Activated T-helper 2 cell treated with anti-CD3 and anti-CD28 coated beads, Interferon-gamma antibody, Interleukin-2, Interleukin-4, amounts not matched to agents 10 μg/mL and 5 μg/mL and 100 μg/mL, durations not matched to agents 14 hours and 24 hours and 36 hours (primary cell): ENCODE measurements at regions not wholly inside any gene's neighbourhood (a gene's known extent, or its start where the extent isn't known, plus 50 kb on each side); places are given as distances from the start of the nearest gene placed in this dataset.
"Not testable (repeated sequence)": the region's sequence is repeated elsewhere in the genome, so short reads cannot be mapped to it uniquely, and the experiment has no call there.

Experiments used
- DNase-seq: peaks from one replicate; pipeline ENCODE4 v3.0.0; 2021; ENCODE audit warnings: low spot score
- H3K27ac Mint-ChIP-seq: one replicate; pipeline ENCODE4 v1.8.0; 2021; ENCODE audit warnings: mixed read lengths
- H3K27me3 Mint-ChIP-seq: one replicate; pipeline ENCODE4 v1.8.0; 2021; ENCODE audit warnings: low read depth, mixed read lengths
- H3K36me3 Mint-ChIP-seq: one replicate; pipeline ENCODE4 v1.8.0; 2021; ENCODE audit warnings: low read depth, mixed read lengths
- H3K4me1 Mint-ChIP-seq: one replicate; pipeline ENCODE4 v1.8.0; 2021; ENCODE audit warnings: low read depth, mixed read lengths
- H3K4me3 Mint-ChIP-seq: one replicate; pipeline ENCODE4 v1.8.0; 2021; ENCODE audit warnings: low read depth, mild to moderate bottlenecking, moderate library complexity, mixed read lengths
- H3K9me3 Mint-ChIP-seq: one replicate; pipeline ENCODE4 v1.8.0; 2021; ENCODE audit warnings: mixed read lengths
- intact Hi-C: fragments of 100-400 bp; cut with micrococcal nuclease; formaldehyde crosslinking; loops from one replicate; pipeline ENCODE4 v1.15.1; 2023

- Mint-ChIP-seq H3K4me3 (no peak overlapping the region), H3K36me3 (no peaks in the 10 kb centered on the region), H3K27ac (no peak overlapping the region), H3K27me3 (no peaks in the 10 kb centered on the region), H3K9me3 (no peaks in the 10 kb centered on the region), H3K4me1 (no peaks in the 10 kb centered on the region)
- no peak for DNase-seq
- intact Hi-C loops = no loop called here
Observed at GRCh38 chr20:39983183-39983582, 705.9 kb downstream of the MAFB start.

GRCh38 chr20:39974966-39975501 is 714.0 kb downstream of the MAFB start:
- H3K27me3 Mint-ChIP-seq = no peaks in the 10 kb centered on the region
- no peaks in the 10 kb centered on the region for H3K36me3 Mint-ChIP-seq
- peaks cover 12% of the 10 kb centered on the region for H3K9me3 Mint-ChIP-seq
- no peak for DNase-seq
- H3K4me3 Mint-ChIP-seq = no peak overlapping the region
- no peaks in the 10 kb centered on the region for H3K4me1 Mint-ChIP-seq
- intact Hi-C loops = no loop called here
- H3K27ac Mint-ChIP-seq = no peak overlapping the region

GRCh38 chr20:39968495-39968894 is 720.5 kb downstream of the MAFB start:
- Mint-ChIP-seq H3K4me3 (no peak overlapping the region), H3K27me3 (no peaks in the 10 kb centered on the region), H3K27ac (no peak overlapping the region), H3K9me3 (peaks cover 13% of the 10 kb centered on the region), H3K36me3 (no peaks in the 10 kb centered on the region), H3K4me1 (no peaks in the 10 kb centered on the region)
- intact Hi-C loops = no loop called here
- no peak for DNase-seq

GRCh38 chr20:39967806-39968205 is 721.2 kb downstream of the MAFB start:
- intact Hi-C loops = no loop called here
- no peaks in the 10 kb centered on the region for H3K4me1 Mint-ChIP-seq
- H3K9me3 Mint-ChIP-seq = peaks cover 13% of the 10 kb centered on the region
- no peak overlapping the region for H3K27ac Mint-ChIP-seq
- H3K27me3 Mint-ChIP-seq = no peaks in the 10 kb centered on the region
- no peak overlapping the region for H3K4me3 Mint-ChIP-seq
- H3K36me3 Mint-ChIP-seq = no peaks in the 10 kb centered on the region
- DNase-seq = no peak

GRCh38 chr20:39961637-39962244 is 727.3 kb downstream of the MAFB start:
- Mint-ChIP-seq H3K27ac (no peak overlapping the region), H3K4me3 (no peak overlapping the region)

GRCh38 chr20:39960522-39961428 is 728.3 kb downstream of the MAFB start:
- H3K36me3 Mint-ChIP-seq = no peaks in the 10 kb centered on the region
- H3K27ac Mint-ChIP-seq = no peak overlapping the region
- DNase-seq = no peak
- no peaks in the 10 kb centered on the region for H3K27me3 Mint-ChIP-seq
- intact Hi-C loops = no loop called here
- no peaks in the 10 kb centered on the region for H3K4me1 Mint-ChIP-seq
- H3K9me3 Mint-ChIP-seq = no peaks in the 10 kb centered on the region
- H3K4me3 Mint-ChIP-seq = no peak overlapping the region

More at GRCh38 chr20:39961637-39962244, 727.3 kb downstream of the MAFB start:
- intact Hi-C loops = no loop called here
- H3K27me3 Mint-ChIP-seq = no peaks in the 10 kb centered on the region
- no peaks in the 10 kb centered on the region for H3K9me3 Mint-ChIP-seq
- H3K36me3 Mint-ChIP-seq = no peaks in the 10 kb centered on the region
- no peaks in the 10 kb centered on the region for H3K4me1 Mint-ChIP-seq
- DNase-seq = no peak

GRCh38 chr20:39957911-39958310 is 731.1 kb downstream of the MAFB start:
- H3K4me1 Mint-ChIP-seq, H3K9me3 Mint-ChIP-seq, H3K27ac Mint-ChIP-seq, H3K4me3 Mint-ChIP-seq, H3K27me3 Mint-ChIP-seq, intact Hi-C loops, H3K36me3 Mint-ChIP-seq, DNase-seq: not testable (repeated sequence)

- Mint-ChIP-seq H3K27ac (no peak overlapping the region), H3K4me1 (no peaks in the 10 kb centered on the region), H3K27me3 (no peaks in the 10 kb centered on the region), H3K4me3 (no peak overlapping the region), H3K36me3 (no peaks in the 10 kb centered on the region), H3K9me3 (no peaks in the 10 kb centered on the region)
- intact Hi-C loops = no loop called here
- DNase-seq = no peak
Observed at GRCh38 chr20:39954621-39955020, 734.4 kb downstream of the MAFB start.

GRCh38 chr20:39946931-39947330 is 742.1 kb downstream of the MAFB start:
- intact Hi-C loops = no loop called here
- Mint-ChIP-seq H3K4me3 (no peak overlapping the region), H3K36me3 (no peaks in the 10 kb centered on the region), H3K4me1 (no peaks in the 10 kb centered on the region), H3K27me3 (no peaks in the 10 kb centered on the region), H3K9me3 (no peaks in the 10 kb centered on the region), H3K27ac (no peak overlapping the region)
- no peak for DNase-seq

- intact Hi-C loops = no loop called here
- no peaks in the 10 kb centered on the region for H3K36me3 Mint-ChIP-seq
- H3K9me3 Mint-ChIP-seq = no peaks in the 10 kb centered on the region
- DNase-seq = no peak
- H3K27ac Mint-ChIP-seq = no peak overlapping the region
- no peak overlapping the region for H3K4me3 Mint-ChIP-seq
- H3K4me1 Mint-ChIP-seq = no peaks in the 10 kb centered on the region
- no peaks in the 10 kb centered on the region for H3K27me3 Mint-ChIP-seq
Observed at GRCh38 chr20:39946053-39946810, 742.8 kb downstream of the MAFB start.

GRCh38 chr20:39944861-39945260 is 744.2 kb downstream of the MAFB start:
- Mint-ChIP-seq H3K27me3 (no peaks in the 10 kb centered on the region), H3K4me3 (no peak overlapping the region), H3K9me3 (no peaks in the 10 kb centered on the region), H3K4me1 (no peaks in the 10 kb centered on the region), H3K36me3 (no peaks in the 10 kb centered on the region), H3K27ac (no peak overlapping the region)
- intact Hi-C loops = no loop called here
- no peak for DNase-seq

- H3K27me3 Mint-ChIP-seq = no peaks in the 10 kb centered on the region
- H3K36me3 Mint-ChIP-seq = no peaks in the 10 kb centered on the region
Observed at GRCh38 chr20:39943336-39943735, 745.7 kb downstream of the MAFB start.

GRCh38 chr20:39941245-39941644 is 747.8 kb downstream of the MAFB start:
- no peak overlapping the region for H3K4me3 Mint-ChIP-seq
- H3K27me3 Mint-ChIP-seq = no peaks in the 10 kb centered on the region
- no peaks in the 10 kb centered on the region for H3K36me3 Mint-ChIP-seq
- intact Hi-C loops = no loop called here
- H3K27ac Mint-ChIP-seq = no peak overlapping the region
- no peaks in the 10 kb centered on the region for H3K4me1 Mint-ChIP-seq
- no peak for DNase-seq
- no peaks in the 10 kb centered on the region for H3K9me3 Mint-ChIP-seq

More at GRCh38 chr20:39943336-39943735, 745.7 kb downstream of the MAFB start:
- DNase-seq = no peak
- intact Hi-C loops = no loop called here
- H3K4me1 Mint-ChIP-seq = no peaks in the 10 kb centered on the region
- H3K9me3 Mint-ChIP-seq = no peaks in the 10 kb centered on the region
- H3K4me3 Mint-ChIP-seq = no peak overlapping the region
- no peak overlapping the region for H3K27ac Mint-ChIP-seq
